ENCODE measurements at regions not wholly inside any gene's neighbourhood (a gene's known extent, or its start where the extent isn't known, plus 50 kb on each side); places are given as distances from the start of the nearest gene placed in this dataset.

DNA sequence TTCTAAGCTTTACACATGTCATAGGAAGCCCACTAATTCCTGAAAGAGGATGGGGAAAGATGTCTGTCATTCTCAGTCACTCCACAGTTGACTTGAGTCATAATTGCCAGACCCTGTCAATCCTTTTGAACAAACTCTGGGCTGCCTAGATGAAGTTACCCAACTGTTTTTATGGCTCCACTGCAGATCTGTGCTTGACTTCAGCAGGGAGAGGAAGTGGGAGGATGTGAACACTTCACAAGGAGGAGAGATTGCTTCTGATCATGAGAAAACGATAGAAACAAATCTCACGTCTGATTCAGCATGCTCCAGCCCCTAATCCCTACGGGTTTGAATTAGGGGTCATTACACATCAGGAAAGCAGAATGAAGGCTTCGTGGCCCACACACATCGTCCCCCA is 596.6 kb upstream of the CELF2 start:
- H4K8ac ChIP-seq (ENCODE audit: low read depth in 2 of 2, low read length in 2 of 2) = no peak overlapping the region
- DNase-seq (no peak), ATAC-seq (ENCODE audit: low read depth) (no peak)
- no peak overlapping the region for H3K56ac ChIP-seq (ENCODE audit: extremely low read depth, insufficient read depth, low read length)
- no peak overlapping the region for H2BK15ac ChIP-seq (ENCODE audit: low read depth, low read length)
- in situ Hi-C loops (cut with MboI; ENCODE audit: low sequenced_read_pairs) (no loop called here), intact Hi-C loops (cut with micrococcal nuclease) (no loop called here), dilution Hi-C loops (cut with HindIII; ENCODE audit: low sequenced_read_pairs, unreplicated experiment) (no loop called here)
- H2BK120ac ChIP-seq (ENCODE audit: low read depth, low read length) = no peak overlapping the region
- no peaks in the 10 kb centered on the region for H3K4me1 ChIP-seq (ENCODE audit: control insufficient read depth, insufficient read depth, low read length)
- no peak overlapping the region for H2BK5ac ChIP-seq (ENCODE audit: low read depth, low read length, poor library complexity, severe bottlenecking)
- no peaks in the 10 kb centered on the region for H3K9me3 ChIP-seq (ENCODE audit: control insufficient read depth, insufficient read depth, low read length)
- H4K91ac ChIP-seq (ENCODE audit: insufficient read depth, low read depth, low read length) = no peak overlapping the region
- H2AK9ac ChIP-seq (replicated peaks; ENCODE audit: low read depth, low read length, poor library complexity) = no peak overlapping the region
- H2BK20ac ChIP-seq (ENCODE audit: low read depth, low read length) = no peak overlapping the region
- no TSS peak for BruUV-seq (replicated peaks)
- TF ChIP-seq MAFK (IDR thresholded peaks at IDR 0.05; ENCODE audit: low read depth, low read length) (no peak), MAZ (IDR thresholded peaks at IDR 0.05; ENCODE audit: borderline replicate concordance, low read depth, low read length) (no peak), SMC3 (IDR thresholded peaks at IDR 0.05; ENCODE audit: low read depth, low read length) (no peak), RCOR1 (IDR thresholded peaks at IDR 0.05; ENCODE audit: insufficient replicate concordance, low read length) (no peak)
- TF ChIP-seq, protein P1, sequence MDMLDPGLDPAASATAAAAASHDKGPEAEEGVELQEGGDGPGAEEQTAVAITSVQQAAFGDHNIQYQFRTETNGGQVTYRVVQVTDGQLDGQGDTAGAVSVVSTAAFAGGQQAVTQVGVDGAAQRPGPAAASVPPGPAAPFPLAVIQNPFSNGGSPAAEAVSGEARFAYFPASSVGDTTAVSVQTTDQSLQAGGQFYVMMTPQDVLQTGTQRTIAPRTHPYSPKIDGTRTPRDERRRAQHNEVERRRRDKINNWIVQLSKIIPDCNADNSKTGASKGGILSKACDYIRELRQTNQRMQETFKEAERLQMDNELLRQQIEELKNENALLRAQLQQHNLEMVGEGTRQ (IDR thresholded peaks at IDR 0.05; ENCODE audit: low read depth, low read length) = no peak
- H2AK5ac ChIP-seq (ENCODE audit: low read depth, low read length) = no peak overlapping the region
- no peak overlapping the region for H3K23ac ChIP-seq (ENCODE audit: low read depth, low read length)
- POLR2A ChIA-PET (ENCODE audit: unreplicated experiment) = no interaction called here
- no peak overlapping the region for H3K4ac ChIP-seq (ENCODE audit: low read depth, low read length)
- H3K36me3 ChIP-seq (ENCODE audit: control insufficient read depth, insufficient read depth, low read length) = no peaks in the 10 kb centered on the region
- H3K18ac ChIP-seq (ENCODE audit: low read depth, low read length) = no peak overlapping the region
- no peaks in the 10 kb centered on the region for H3K27me3 ChIP-seq (ENCODE audit: control insufficient read depth, insufficient read depth, low read length)
- H3K4me3 ChIP-seq (ENCODE audit: insufficient read depth, low read depth, low read length) = no peak overlapping the region
- no peak overlapping the region for H3K27ac ChIP-seq (ENCODE audit: insufficient read depth, low read length)
- no peak overlapping the region for H3K4me2 ChIP-seq (ENCODE audit: low read depth, low read length)
- no peak overlapping the region for H3K9ac ChIP-seq (ENCODE audit: low read depth, low read length)
- H4K20me1 ChIP-seq (ENCODE audit: insufficient read depth, low read length) = no peaks in the 10 kb centered on the region
- no peak overlapping the region for H3K14ac ChIP-seq (replicated peaks; ENCODE audit: low read depth, low read length)
- WGBS, 2 experiments (ENCODE audit: extremely low coverage in 2 of 2, insufficient read length in 1 of 2) = 53% methylated on average over 2 of the region's 5 CpGs; no CpG with 5 or more reads in 1 of the 2 experiments
- no peaks in the 10 kb centered on the region for H3K9me1 ChIP-seq (ENCODE audit: insufficient read depth, low read length)
- CTCF ChIA-PET = no interaction called here
- H2AFZ ChIP-seq (replicated peaks; ENCODE audit: low read length, poor library complexity) = no peak overlapping the region
- H3K79me1 ChIP-seq (ENCODE audit: low read depth in 1 of 2, low read length in 2 of 2) = no peaks in the 10 kb centered on the region
- H4K5ac ChIP-seq (ENCODE audit: low read depth, low read length) = no peak overlapping the region

Data from IMR-90 (cell line).